IMR-90 (cell line): ENCODE measurements at regions not wholly inside any gene's neighbourhood (a gene's known extent, or its start where the extent isn't known, plus 50 kb on each side); places are given as distances from the start of the nearest gene placed in this dataset.

ENCODE experiments used
- CTCF ChIP-seq: conservative IDR thresholded peaks from 2 replicates; pipeline ENCODE4 v1.5.1; 2012; ENCODE audit warnings: mild to moderate bottlenecking, low read depth, low read length, improper control_type of control experiment
- MAZ ChIP-seq: IDR thresholded peaks from 2 replicates; pipeline ENCODE4 v1.6.1; 2012; ENCODE audit warnings: low read depth, mild to moderate bottlenecking, low read length, improper control_type of control experiment, moderate library complexity, borderline replicate concordance
- POLR2A ChIP-seq: IDR thresholded peaks from 2 replicates; pipeline ENCODE4 v1.6.1; 2012; ENCODE audit warnings: mild to moderate bottlenecking, low read depth, low read length
- RAD21 ChIP-seq: IDR thresholded peaks from 2 replicates; pipeline ENCODE4 v1.6.1; 2012; ENCODE audit warnings: low read length, improper control_type of control experiment
- RFX5 ChIP-seq: IDR thresholded peaks from 2 replicates; pipeline ENCODE4 v1.8.0; 2012; ENCODE audit warnings: low read depth, mild to moderate bottlenecking, low read length, moderate library complexity
- USF2 ChIP-seq: fragments of 150-350 bp; IDR thresholded peaks from 2 replicates; pipeline ENCODE4 v1.6.1; 2017; ENCODE audit warnings: mild to moderate bottlenecking, antibody characterized with exemption, low read length, low read depth

GRCh38 chr9:13958672-13959071, 355.3 kb downstream of the NFIB start:
- TF ChIP-seq POLR2A (no peak), CTCF (no peak), MAZ (no peak), RAD21 (no peak), RFX5 (no peak), USF2 (no peak)
